DOHH2 (cell line): ENCODE measurements at regions not wholly inside any gene's neighbourhood (a gene's known extent, or its start where the extent isn't known, plus 50 kb on each side); places are given as distances from the start of the nearest gene placed in this dataset.

Experiments
- H3F3A ChIP-seq: fragments of 200-600 bp; sonication (generic), shearing (Covaris generic); 2 replicates; pipeline ENCODE4 v1.6.0; 2016; ENCODE audit warnings: antibody characterized with exemption, mild to moderate bottlenecking; ENCODE audit not compliant: control insufficient read depth, insufficient read depth
- H3K27ac ChIP-seq: fragments of 200-600 bp; sonication (generic); 2 replicates; pipeline ENCODE4 v1.5.1; 2014; ENCODE audit warnings: low read depth, mild to moderate bottlenecking, low read length, moderate library complexity
- H3K27me3 ChIP-seq: fragments of 200-600 bp; sonication (generic); 2 replicates; pipeline ENCODE4 v1.6.1; 2014; ENCODE audit warnings: mild to moderate bottlenecking, low read length, mixed read lengths; ENCODE audit not compliant: control insufficient read depth
- H3K36me3 ChIP-seq: fragments of 200-600 bp; sonication (generic); 2 replicates; pipeline ENCODE4 v1.6.1; 2014; ENCODE audit warnings: mild to moderate bottlenecking, low read length, moderate library complexity, mixed read lengths; ENCODE audit not compliant: control insufficient read depth
- H3K4me1 ChIP-seq: fragments of 200-600 bp; sonication (generic); 2 replicates; pipeline ENCODE4 v1.6.1; 2014; ENCODE audit warnings: mild to moderate bottlenecking, low read length, mixed read lengths; ENCODE audit not compliant: control insufficient read depth
- H3K4me2 ChIP-seq: fragments of 200-600 bp; sonication (generic); 2 replicates; pipeline ENCODE4 v1.6.0; 2014; ENCODE audit warnings: mild to moderate bottlenecking, low read length, moderate library complexity
- H3K4me3 ChIP-seq: fragments of 200-600 bp; sonication (generic); 2 replicates; pipeline ENCODE4 v1.5.1; 2014; ENCODE audit warnings: mild to moderate bottlenecking, low read length, mixed read lengths
- H3K79me2 ChIP-seq: fragments of 200-600 bp; sonication (generic); 2 replicates; pipeline ENCODE4 v1.6.1; 2014; ENCODE audit warnings: mild to moderate bottlenecking, low read length, mixed read lengths; ENCODE audit not compliant: control insufficient read depth
- H3K9me2 ChIP-seq: fragments of 200-600 bp; sonication (generic); replicated peaks from 2 replicates; pipeline ENCODE4 v1.6.1; 2014; ENCODE audit warnings: mild to moderate bottlenecking, low read length, mixed read lengths; ENCODE audit not compliant: control insufficient read depth
- H3K9me3 ChIP-seq: fragments of 200-600 bp; sonication (generic); 2 replicates; pipeline ENCODE4 v1.6.1; 2014; ENCODE audit warnings: antibody characterized with exemption, low read length, mixed read lengths; ENCODE audit not compliant: control insufficient read depth, insufficient read depth
- H4K20me1 ChIP-seq: fragments of 200-600 bp; sonication (generic); 2 replicates; pipeline ENCODE4 v1.6.0; 2014; ENCODE audit warnings: low read depth, mild to moderate bottlenecking, antibody characterized with exemption, low read length, moderate library complexity; ENCODE audit not compliant: control insufficient read depth, insufficient read depth
- EZH2phosphoT487 ChIP-seq: fragments of 200-600 bp; sonication (generic); IDR thresholded peaks from 2 replicates; pipeline ENCODE4 v1.6.1; 2017; ENCODE audit warnings: borderline replicate concordance, mild to moderate bottlenecking, antibody characterized with exemption, low read length, moderate library complexity, mixed read lengths
- TF ChIP-seq, protein P1 (sequence below): fragments of 200-600 bp; sonication (generic); IDR thresholded peaks from one replicate; pipeline ENCODE4 v1.5.1; 2014; ENCODE audit warnings: antibody characterized with exemption, mild to moderate bottlenecking, low read depth, low read length; ENCODE audit not compliant: poor library complexity, severe bottlenecking

DNA sequence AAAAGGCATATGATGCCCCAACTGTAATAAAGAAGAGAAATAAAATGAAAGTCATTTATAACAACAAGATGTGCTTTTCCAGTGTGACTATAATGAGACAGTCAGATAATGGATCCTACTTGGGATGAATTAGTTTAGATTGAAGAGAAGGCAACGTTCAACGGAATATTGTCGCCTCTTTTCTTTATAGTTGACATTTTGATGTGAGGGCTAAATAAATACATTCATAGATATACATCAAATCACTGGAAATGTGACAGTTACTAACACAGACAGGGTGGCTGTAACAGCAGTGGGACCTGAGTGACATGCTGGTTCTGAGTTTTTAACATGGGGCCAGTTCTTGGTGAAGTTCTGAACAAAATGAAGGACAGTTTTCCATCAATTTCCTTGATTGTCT, 61.1 kb upstream of the ATP2B2 start:
- Histone ChIP-seq H3K4me1 (no peaks in the 10 kb centered on the region), H3K4me2 (no peak overlapping the region), H3F3A (no peaks in the 10 kb centered on the region), H3K9me2 (no peaks in the 10 kb centered on the region), H4K20me1 (no peaks in the 10 kb centered on the region), H3K9me3 (no peaks in the 10 kb centered on the region), H3K4me3 (no peak overlapping the region), H3K27me3 (peaks cover 12% of the 10 kb centered on the region; the same call in 1 of the 2 replicates), H3K79me2 (no peaks in the 10 kb centered on the region), H3K36me3 (no peaks in the 10 kb centered on the region), H3K27ac (no peak overlapping the region)
- TF ChIP-seq, protein P1, sequence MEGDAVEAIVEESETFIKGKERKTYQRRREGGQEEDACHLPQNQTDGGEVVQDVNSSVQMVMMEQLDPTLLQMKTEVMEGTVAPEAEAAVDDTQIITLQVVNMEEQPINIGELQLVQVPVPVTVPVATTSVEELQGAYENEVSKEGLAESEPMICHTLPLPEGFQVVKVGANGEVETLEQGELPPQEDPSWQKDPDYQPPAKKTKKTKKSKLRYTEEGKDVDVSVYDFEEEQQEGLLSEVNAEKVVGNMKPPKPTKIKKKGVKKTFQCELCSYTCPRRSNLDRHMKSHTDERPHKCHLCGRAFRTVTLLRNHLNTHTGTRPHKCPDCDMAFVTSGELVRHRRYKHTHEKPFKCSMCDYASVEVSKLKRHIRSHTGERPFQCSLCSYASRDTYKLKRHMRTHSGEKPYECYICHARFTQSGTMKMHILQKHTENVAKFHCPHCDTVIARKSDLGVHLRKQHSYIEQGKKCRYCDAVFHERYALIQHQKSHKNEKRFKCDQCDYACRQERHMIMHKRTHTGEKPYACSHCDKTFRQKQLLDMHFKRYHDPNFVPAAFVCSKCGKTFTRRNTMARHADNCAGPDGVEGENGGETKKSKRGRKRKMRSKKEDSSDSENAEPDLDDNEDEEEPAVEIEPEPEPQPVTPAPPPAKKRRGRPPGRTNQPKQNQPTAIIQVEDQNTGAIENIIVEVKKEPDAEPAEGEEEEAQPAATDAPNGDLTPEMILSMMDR: no peak

DNA sequence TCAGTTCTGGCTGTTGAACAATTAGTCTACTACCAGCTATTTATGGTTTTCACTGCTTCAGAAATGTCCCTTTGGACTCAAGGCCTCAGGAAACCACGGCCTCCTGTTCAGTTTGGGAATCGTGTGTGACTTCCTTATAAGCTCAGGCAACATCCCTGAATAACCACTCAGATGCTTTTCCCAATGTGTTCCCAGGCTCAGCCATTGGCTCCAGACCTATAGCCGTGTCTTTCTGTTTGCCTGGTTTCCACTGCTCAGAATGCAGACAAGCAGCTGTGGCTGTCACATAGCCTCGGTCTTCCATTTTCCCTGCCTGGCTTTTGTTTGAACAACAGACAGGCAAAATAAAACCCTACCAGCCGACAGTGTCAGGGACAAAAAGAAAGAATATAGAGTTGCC, 63.2 kb upstream of the ATP2B2 start:
- Histone ChIP-seq H3K4me2 (no peak overlapping the region), H3F3A (no peaks in the 10 kb centered on the region), H3K36me3 (no peaks in the 10 kb centered on the region), H4K20me1 (no peaks in the 10 kb centered on the region), H3K9me2 (no peaks in the 10 kb centered on the region), H3K27me3 (peaks cover 12% of the 10 kb centered on the region; the same call in 1 of the 2 replicates), H3K9me3 (no peaks in the 10 kb centered on the region), H3K4me1 (no peaks in the 10 kb centered on the region), H3K4me3 (no peak overlapping the region), H3K79me2 (no peaks in the 10 kb centered on the region), H3K27ac (no peak overlapping the region)
- TF ChIP-seq, protein P1: no peak
- TF ChIP-seq EZH2phosphoT487: no peak

DNA sequence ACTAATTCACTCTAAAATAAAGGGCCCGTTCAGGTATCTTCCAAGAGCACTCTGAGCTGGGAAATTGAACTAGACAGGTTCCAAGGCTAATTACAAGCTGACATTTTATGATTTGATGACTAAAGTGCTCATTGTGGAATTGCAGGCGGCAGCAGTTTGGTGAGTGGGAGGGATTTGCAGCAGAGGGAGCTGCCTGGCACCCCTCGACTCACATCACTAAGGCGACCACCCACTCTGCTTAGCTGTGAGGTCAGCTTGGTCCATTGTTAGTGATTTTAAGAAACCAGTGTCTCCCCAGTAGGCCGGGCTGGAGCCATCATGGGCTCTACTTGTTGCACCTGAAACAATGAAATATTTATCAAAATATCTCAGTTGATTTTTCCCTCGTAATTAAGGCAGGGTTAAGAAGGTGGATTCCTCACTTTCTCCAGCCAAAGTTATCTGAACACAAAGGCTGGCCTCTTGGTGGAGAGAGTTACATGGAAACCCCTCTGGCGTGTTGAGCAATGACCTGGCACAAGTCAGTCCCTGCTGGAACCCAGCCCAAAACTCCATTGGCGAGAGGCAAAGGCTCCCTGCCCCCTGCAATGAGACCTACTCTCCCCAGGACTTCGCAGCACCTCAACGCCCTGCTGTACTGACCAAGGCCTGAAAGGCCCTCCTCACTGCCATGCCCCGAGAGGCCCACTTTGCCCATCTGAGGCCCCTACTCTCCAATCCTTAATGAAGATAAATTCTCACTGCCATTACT, 65.0 kb upstream of the ATP2B2 start:
- H3K4me1 ChIP-seq: no peaks in the 10 kb centered on the region
- no peak overlapping the region for H3K27ac ChIP-seq
- H3F3A ChIP-seq: no peaks in the 10 kb centered on the region
- H4K20me1 ChIP-seq: no peaks in the 10 kb centered on the region
- H3K79me2 ChIP-seq: no peaks in the 10 kb centered on the region
- H3K9me2 ChIP-seq: no peaks in the 10 kb centered on the region
- no peaks in the 10 kb centered on the region for H3K9me3 ChIP-seq
- no peak overlapping the region for H3K4me2 ChIP-seq
- no peaks in the 10 kb centered on the region for H3K36me3 ChIP-seq
- H3K4me3 ChIP-seq: no peak overlapping the region
- TF ChIP-seq, protein P1: no peak
- TF ChIP-seq EZH2phosphoT487: no peak
- peaks cover 9% of the 10 kb centered on the region; the same call in 1 of the 2 replicates for H3K27me3 ChIP-seq
